Right cardiac atrium (tissue), 5 donors: ENCODE measurements at regions not wholly inside any gene's neighbourhood (a gene's known extent, or its start where the extent isn't known, plus 50 kb on each side); places are given as distances from the start of the nearest gene placed in this dataset.
A peak's percentile ranks its signal among the peaks of the same experiment; 100 is the strongest.

ENCODE experiments used
- ATAC-seq, 2 donors: fragments of 200-7000 bp; cut with Tn5 transposase; one replicate each; pipeline versions ENCODE4 v1.8.0 to v1.9.1; 2020; ENCODE audit warnings: moderate library complexity in 2 of 2, mild to moderate bottlenecking in 1 of 2
- DNase-seq, 3 donors: peaks; one replicate each; pipeline ENCODE4 v3.0.0-alpha.2; 2020
- H3K27ac ChIP-seq: one replicate; pipeline ENCODE4 v1.5.1; 2013; ENCODE audit warnings: mild to moderate bottlenecking, low read length, control low read depth, moderate library complexity
- H3K27me3 ChIP-seq: one replicate; pipeline ENCODE4 v1.6.1; 2013; ENCODE audit not compliant: control insufficient read depth, insufficient read depth
- H3K4me1 ChIP-seq: one replicate; pipeline ENCODE4 v1.6.1; 2013; ENCODE audit warnings: low read length; ENCODE audit not compliant: control insufficient read depth, insufficient read depth
- H3K4me3 ChIP-seq: one replicate; pipeline ENCODE4 v1.5.1; 2013; ENCODE audit warnings: low read length, control low read depth
- H3K9me3 ChIP-seq: one replicate; pipeline ENCODE4 v1.6.1; 2013; ENCODE audit warnings: low read length; ENCODE audit not compliant: control insufficient read depth
- WGBS: extraction: QIAGEN DNeasy Blood & Tissue Kit; methylation state at CpG from one replicate; pipeline ENCODE4 v1.1.7; 2013; 5-methylcytosine and 5-hydroxymethylcytosine counted together
- intact Hi-C, 4 donors: fragments of 100-400 bp; cut with DNase I; formaldehyde crosslinking; loops; one replicate each; pipeline versions ENCODE4 v1.11.0 to v1.14.0; 2022 to 2023
- donor health status: healthy with polysubstance abuse.
- donor health status: DM: no; HTN: yes; CAD: no.
- donor health status: DM: no; HTN: no; CAD: no.
- donor health status: DM: no; HTN: yes; CAD: no; lungs with severe emphysema.
- donor health status: DM: yes; HTN: yes; CAD: no.

DNA sequence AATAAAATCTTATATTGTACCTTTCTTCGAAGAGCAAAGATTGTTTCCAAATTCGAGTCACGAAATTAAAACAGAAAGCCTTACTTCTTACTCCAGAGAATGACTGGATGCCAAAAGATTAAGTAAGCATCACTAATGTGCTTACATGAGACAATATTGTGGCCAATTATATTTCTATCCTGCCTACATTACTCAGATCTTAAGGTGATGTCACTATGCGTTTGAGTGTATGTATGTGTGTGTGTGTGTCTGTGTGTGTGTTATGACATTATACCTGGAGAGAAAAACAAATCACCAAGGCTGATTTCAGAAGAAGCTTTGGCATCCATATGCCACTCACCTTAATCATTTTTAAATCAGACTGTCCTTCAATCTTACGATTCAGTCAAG is 556.3 kb downstream of the PPARGC1A start:
- H3K27ac ChIP-seq: no peak overlapping the region
- intact Hi-C loops: no loop called here
- H3K27me3 ChIP-seq: no peaks in the 10 kb centered on the region
- no peaks in the 10 kb centered on the region for H3K9me3 ChIP-seq
- WGBS: 57% methylated on average over 5 of the region's 5 CpGs
- ATAC-seq: peak; percentile 69
- H3K4me1 ChIP-seq: no peaks in the 10 kb centered on the region
- H3K4me3 ChIP-seq: no peak overlapping the region
- DNase-seq: no peak

DNA sequence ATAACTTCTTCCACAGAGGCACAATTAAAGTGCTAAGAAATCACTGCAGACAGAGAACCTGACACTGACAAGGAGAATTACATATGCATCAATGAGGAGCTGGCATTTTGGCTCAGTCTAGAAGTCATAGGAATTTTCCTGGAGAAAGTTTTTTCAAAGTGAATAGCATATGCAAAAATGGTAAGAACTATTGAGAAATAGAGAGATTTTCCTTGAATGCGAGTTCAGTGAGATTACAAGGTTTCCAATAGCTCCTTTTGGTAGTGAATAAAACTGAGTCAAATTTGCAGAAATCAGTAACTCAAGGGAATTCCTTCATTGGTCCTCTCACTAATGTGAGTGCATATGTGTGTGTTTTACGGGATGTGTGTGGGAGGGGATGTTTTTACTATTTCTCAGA is 557.5 kb downstream of the PPARGC1A start:
- 61% methylated on average over 2 of the region's 2 CpGs for WGBS

DNA sequence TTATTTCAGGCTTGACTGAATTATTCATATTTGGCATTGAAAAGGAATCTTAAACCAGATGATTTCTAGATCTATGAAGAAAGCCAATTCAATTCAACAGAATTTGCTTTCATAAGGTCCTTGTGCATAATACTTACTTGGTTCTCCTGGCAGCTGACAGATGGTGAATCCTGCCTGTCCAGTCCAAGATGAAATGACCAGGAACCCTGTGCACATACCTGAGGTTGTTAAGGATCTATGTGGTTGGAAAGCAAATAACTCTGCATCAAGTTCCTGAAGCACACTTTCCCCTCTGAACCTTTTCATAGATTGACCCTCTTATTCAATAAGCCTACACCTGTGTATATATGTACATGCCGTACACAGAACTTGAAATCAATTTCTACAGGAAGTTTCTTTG is 562.7 kb downstream of the PPARGC1A start:
- DNase-seq (no peak), ATAC-seq (no peak)
- Histone ChIP-seq H3K27ac (no peak overlapping the region), H3K27me3 (no peaks in the 10 kb centered on the region), H3K4me3 (no peak overlapping the region), H3K9me3 (no peaks in the 10 kb centered on the region), H3K4me1 (no peaks in the 10 kb centered on the region)
- intact Hi-C loops: no loop called here
- 95% methylated on average over 1 of the region's 1 CpG for WGBS

More for the DNA sequence above, 557.5 kb downstream of the PPARGC1A start:
- H3K4me1 ChIP-seq: no peaks in the 10 kb centered on the region
- H3K27ac ChIP-seq: no peak overlapping the region
- H3K9me3 ChIP-seq: no peaks in the 10 kb centered on the region
- intact Hi-C loops: no loop called here
- no peaks in the 10 kb centered on the region for H3K27me3 ChIP-seq
- DNase-seq (no peak), ATAC-seq (no peak)
- no peak overlapping the region for H3K4me3 ChIP-seq

DNA sequence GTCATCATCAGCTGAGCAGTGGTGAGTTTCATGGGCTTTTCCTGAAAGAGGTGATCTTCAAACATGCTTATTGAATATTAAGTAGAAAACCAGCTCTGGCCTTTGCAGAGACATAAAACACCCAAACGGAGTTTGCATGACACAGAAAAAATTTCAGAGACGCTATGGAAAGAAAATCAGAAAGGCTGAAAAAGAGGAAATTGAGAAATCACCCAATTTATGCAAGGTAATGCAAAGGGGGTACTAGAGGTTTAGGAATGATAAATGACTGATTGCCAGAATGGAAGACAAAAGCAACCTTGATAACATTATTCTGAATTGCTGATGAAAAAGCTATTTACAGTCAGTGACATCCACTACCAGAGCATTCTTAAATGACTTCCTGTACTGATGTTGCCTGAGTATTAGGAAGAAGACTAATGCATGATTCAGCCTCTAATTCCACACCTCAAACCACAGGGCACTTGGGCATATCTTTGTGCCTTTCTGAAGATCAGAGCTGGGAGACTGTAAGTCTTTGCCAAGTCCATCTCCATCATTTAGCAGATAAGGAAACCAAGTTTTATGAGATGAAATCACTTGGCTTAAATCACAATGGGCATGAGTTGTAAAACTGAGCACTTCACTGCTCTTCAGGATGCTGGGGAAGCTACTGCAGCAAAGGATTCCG is 565.7 kb downstream of the PPARGC1A start:
- H3K27ac ChIP-seq: no peak overlapping the region

DNA sequence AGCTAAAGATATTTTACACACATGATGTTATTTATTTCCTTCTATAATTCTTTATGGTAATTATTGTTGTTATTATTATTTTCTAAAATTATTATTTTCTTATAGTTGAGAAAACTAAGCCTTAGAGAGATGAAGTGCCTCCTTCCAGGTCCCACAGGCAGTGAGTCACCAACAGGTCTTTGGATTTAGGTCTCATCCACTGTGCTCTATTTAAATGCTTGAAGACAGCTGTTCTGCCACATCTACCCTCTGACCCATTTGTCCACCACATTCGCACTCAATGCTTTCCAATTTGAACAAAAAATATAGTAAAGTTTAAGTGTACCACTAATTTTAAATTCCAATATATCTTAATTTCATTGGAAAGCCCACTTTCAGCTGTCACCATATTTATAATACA is 566.4 kb downstream of the PPARGC1A start:
- Histone ChIP-seq H3K4me1 (no peaks in the 10 kb centered on the region), H3K27me3 (no peaks in the 10 kb centered on the region), H3K27ac (no peak overlapping the region), H3K9me3 (no peaks in the 10 kb centered on the region), H3K4me3 (no peak overlapping the region)
- DNase-seq: no peak
- 88% methylated on average over 1 of the region's 1 CpG for WGBS
- intact Hi-C loops: no loop called here
- no peak for ATAC-seq

More for the DNA sequence above, 565.7 kb downstream of the PPARGC1A start:
- DNase-seq (no peak), ATAC-seq (no peak)
- intact Hi-C loops: no loop called here
- H3K4me3 ChIP-seq: no peak overlapping the region
- no peaks in the 10 kb centered on the region for H3K27me3 ChIP-seq
- no peaks in the 10 kb centered on the region for H3K4me1 ChIP-seq
- no peaks in the 10 kb centered on the region for H3K9me3 ChIP-seq
- 44% methylated on average over 3 of the region's 3 CpGs for whole genome bisulfite sequencing

DNA sequence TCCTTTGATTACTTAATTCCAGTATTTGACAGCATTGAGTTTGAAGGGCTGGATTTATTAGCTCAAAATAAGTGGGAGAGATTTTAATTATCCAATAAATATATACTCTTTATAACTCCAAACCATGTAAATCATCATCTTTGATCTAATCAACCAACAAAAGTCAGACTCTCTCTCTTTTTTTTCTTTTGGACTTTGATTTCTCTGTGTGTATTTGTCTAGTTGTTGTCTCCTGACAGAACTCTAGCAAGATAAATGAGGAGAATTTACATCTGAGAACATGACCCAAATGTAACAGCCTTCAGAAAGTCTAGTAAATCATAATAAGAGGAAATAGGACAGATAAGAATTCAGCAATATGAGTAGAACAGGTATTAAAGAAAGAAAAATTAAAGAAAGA is 567.1 kb downstream of the PPARGC1A start:
- Histone ChIP-seq H3K9me3 (no peaks in the 10 kb centered on the region), H3K4me3 (no peak overlapping the region), H3K27ac (no peak overlapping the region), H3K27me3 (no peaks in the 10 kb centered on the region), H3K4me1 (no peaks in the 10 kb centered on the region)
- intact Hi-C loops: no loop called here
- DNase-seq: no peak
- ATAC-seq: no peak

DNA sequence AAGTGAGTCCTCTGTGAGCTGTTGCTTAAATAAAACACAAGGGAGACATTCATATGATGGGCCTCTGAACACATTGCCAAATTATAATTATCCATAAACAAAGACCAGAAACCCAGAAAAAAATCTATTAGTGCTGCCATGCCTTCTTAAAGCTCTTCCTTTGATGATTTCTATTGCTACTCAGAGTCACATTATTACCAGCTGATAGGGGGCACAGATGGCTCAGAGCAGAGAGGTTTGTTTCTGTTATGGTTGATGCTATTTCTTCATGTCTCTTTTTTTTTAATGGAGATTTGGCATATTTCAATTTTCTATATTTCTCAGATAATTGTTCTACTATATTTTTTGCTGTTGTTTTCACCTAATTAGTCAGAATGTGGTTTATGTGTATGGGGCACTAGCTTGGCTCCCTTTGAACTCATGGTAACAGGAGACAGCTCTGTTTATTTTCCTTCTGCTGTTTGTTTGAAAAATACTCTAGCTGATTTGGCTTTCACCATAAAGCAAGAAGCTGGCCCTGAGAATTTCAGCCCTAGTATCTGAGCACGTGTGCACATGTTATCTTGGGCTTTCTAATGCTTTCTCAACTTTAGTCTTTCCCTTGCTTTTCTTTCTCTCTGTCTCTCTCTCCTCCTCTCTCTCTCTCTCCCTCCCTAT is 568.8 kb downstream of the PPARGC1A start:
- intact Hi-C loops: no loop called here
- ATAC-seq (no peak), DNase-seq (no peak)
- Histone ChIP-seq H3K27ac (no peak overlapping the region), H3K27me3 (no peaks in the 10 kb centered on the region), H3K4me3 (no peak overlapping the region), H3K9me3 (no peaks in the 10 kb centered on the region), H3K4me1 (no peaks in the 10 kb centered on the region)
- 28% methylated on average over 1 of the region's 1 CpG for WGBS

DNA sequence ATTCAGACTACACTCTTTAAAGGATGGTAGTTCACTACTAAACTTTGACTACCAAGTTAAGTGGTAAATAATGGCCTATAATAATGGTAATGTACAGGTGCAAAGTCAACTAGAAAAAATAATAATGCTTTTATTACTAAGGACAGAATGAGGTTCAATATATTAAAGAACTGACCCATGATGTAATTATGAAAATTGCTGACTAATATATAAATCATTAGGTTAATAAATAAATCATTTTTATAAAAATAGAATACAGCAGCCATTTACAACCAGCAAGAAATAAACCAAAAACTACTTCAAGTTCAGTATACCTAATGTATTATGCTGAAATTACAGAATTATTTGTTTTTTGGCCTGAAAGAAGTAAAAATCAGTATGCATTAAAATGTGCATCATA is 577.2 kb downstream of the PPARGC1A start:
- H3K27me3 ChIP-seq: no peaks in the 10 kb centered on the region
- no peaks in the 10 kb centered on the region for H3K9me3 ChIP-seq
- H3K4me1 ChIP-seq: no peaks in the 10 kb centered on the region
- ATAC-seq (no peak), DNase-seq (no peak)
- intact Hi-C loops: no loop called here
- H3K27ac ChIP-seq: no peak overlapping the region
- no peak overlapping the region for H3K4me3 ChIP-seq

DNA sequence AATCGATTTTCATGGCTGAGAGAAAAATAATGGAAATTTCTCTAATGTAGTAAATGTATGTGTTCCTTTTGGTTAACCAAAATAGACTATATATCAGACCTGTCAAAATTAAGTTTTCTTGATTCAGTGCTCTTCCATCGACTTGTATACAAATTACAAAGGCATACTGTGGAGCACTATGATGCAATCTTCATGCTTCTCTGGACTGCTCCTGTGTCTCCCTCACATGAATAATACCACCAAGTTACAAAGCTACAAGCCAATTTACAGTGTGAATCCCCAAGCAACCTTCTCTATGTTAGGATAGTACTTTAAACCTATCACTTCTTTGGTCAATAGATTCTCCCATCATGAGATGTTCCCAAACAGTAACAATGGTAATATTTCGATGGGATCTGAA is 577.9 kb downstream of the PPARGC1A start:
- Histone ChIP-seq H3K4me1 (no peaks in the 10 kb centered on the region), H3K27ac (no peak overlapping the region), H3K9me3 (no peaks in the 10 kb centered on the region), H3K27me3 (no peaks in the 10 kb centered on the region), H3K4me3 (no peak overlapping the region)
- ATAC-seq: no peak
- 69% methylated on average over 3 of the region's 3 CpGs for WGBS
- intact Hi-C loops: no loop called here
- DNase-seq: no peak

DNA sequence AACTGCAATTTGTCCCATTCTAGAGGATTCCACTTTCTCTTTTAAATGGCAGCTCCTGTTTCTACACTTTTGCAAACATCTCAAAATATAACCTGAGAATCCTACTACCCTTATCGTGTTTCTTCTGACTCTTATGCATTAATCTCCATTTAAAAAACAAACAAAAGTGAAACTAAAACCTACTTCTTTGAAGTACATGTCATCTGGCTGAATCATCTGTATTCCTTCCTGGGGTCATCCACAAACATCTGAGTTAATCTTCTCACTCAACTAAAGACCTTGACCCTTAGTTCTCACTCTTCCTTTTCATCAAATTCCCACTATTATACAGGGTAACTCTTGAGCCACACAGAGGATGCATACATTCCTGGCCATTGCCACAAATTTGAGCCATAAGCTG is 584.8 kb downstream of the PPARGC1A start:
- Histone ChIP-seq H3K27ac (no peak overlapping the region), H3K27me3 (no peaks in the 10 kb centered on the region), H3K4me3 (no peak overlapping the region), H3K9me3 (no peaks in the 10 kb centered on the region), H3K4me1 (no peaks in the 10 kb centered on the region)
- WGBS: 52% methylated on average over 1 of the region's 1 CpG
- no peak for ATAC-seq
- intact Hi-C loops: no loop called here
- DNase-seq: no peak

DNA sequence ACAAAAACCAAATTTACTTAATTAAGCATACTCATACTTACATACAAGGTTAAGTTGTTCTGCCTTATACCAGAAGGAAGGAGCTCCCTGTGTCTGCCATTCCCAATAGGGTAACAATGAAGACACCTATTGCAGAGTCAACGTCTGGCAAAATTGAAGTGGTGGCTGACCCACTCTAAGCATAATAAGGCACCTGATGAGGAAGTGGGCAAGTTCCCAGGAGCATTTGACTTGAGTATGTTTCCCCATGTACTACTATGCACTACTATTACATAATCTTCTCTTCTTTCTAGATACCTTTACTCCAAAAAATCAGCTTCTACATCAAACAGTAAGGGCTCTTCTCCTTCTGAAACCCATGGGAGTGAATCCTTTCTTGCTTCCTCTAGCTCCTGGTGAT is 591.5 kb downstream of the PPARGC1A start:
- intact Hi-C loops: no loop called here
- no peaks in the 10 kb centered on the region for H3K27me3 ChIP-seq
- WGBS: 92% methylated on average over 1 of the region's 1 CpG
- H3K27ac ChIP-seq: no peak overlapping the region
- no peaks in the 10 kb centered on the region for H3K4me1 ChIP-seq
- ATAC-seq (no peak), DNase-seq (no peak)
- no peak overlapping the region for H3K4me3 ChIP-seq
- H3K9me3 ChIP-seq: no peaks in the 10 kb centered on the region

DNA sequence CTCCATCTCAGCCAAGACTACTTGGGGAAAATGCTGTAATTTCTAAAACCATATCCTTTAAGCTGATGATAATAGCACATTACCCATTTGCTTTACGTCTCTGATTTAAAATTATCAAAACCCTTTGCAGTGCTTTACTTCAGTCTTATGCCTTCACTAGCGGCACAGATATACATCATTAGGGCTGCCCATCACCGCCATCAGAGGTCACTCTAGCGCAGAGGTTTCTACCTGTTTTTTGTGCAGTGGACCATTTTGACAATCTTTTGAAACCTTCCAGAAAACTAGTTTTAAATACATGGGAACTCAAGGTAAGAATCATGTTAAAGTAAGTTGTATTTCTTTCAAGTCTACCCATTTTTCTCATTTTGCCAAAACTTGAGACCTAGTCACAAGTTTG is 592.5 kb downstream of the PPARGC1A start:
- Histone ChIP-seq H3K27ac (no peak overlapping the region), H3K4me3 (no peak overlapping the region), H3K9me3 (no peaks in the 10 kb centered on the region), H3K4me1 (no peaks in the 10 kb centered on the region), H3K27me3 (no peaks in the 10 kb centered on the region)
- DNase-seq (no peak), ATAC-seq (no peak)
- WGBS: 86% methylated on average over 4 of the region's 4 CpGs
- intact Hi-C loops: no loop called here
